ENCODE measurements at regions not wholly inside any gene's neighbourhood (a gene's known extent, or its start where the extent isn't known, plus 50 kb on each side); places are given as distances from the start of the nearest gene placed in this dataset.
"Not testable (repeated sequence)": the region's sequence is repeated elsewhere in the genome, so short reads cannot be mapped to it uniquely, and the experiment has no call there.

GRCh38 chr9:38257626-38258215, 134.8 kb upstream of the ALDH1B1 start:
- no peaks in the 10 kb centered on the region for H3K36me3 Mint-ChIP-seq
- no peak for ATAC-seq
- H3K4me3 Mint-ChIP-seq = no peak overlapping the region
- no peak overlapping the region for H3K27ac Mint-ChIP-seq
- H3K9me3 Mint-ChIP-seq = no peaks in the 10 kb centered on the region
- no peak for DNase-seq (ENCODE audit: low spot score in 2 of 2)
- H3K4me1 Mint-ChIP-seq = no peaks in the 10 kb centered on the region

GRCh38 chr9:38256461-38256860, 136.0 kb upstream of the ALDH1B1 start:
- DNase-seq (ENCODE audit: low spot score in 2 of 2) (no peak), ATAC-seq (no peak)
- H3K4me1 Mint-ChIP-seq = no peaks in the 10 kb centered on the region

GRCh38 chr9:38255599-38255998, 136.9 kb upstream of the ALDH1B1 start:
- DNase-seq (ENCODE audit: low spot score in 2 of 2) (no peak), ATAC-seq (no peak)
- no peaks in the 10 kb centered on the region for H3K4me1 Mint-ChIP-seq
- no peak overlapping the region for H3K27ac Mint-ChIP-seq
- H3K9me3 Mint-ChIP-seq = no peaks in the 10 kb centered on the region
- no peaks in the 10 kb centered on the region for H3K36me3 Mint-ChIP-seq
- H3K4me3 Mint-ChIP-seq = no peak overlapping the region

More at GRCh38 chr9:38256461-38256860, 136.0 kb upstream of the ALDH1B1 start:
- Mint-ChIP-seq H3K9me3 (no peaks in the 10 kb centered on the region), H3K36me3 (no peaks in the 10 kb centered on the region), H3K4me3 (no peak overlapping the region), H3K27ac (no peak overlapping the region)

- Mint-ChIP-seq H3K27ac (no peak overlapping the region), H3K4me1 (no peaks in the 10 kb centered on the region), H3K9me3 (no peaks in the 10 kb centered on the region), H3K36me3 (no peaks in the 10 kb centered on the region), H3K4me3 (no peak overlapping the region)
- DNase-seq (ENCODE audit: low spot score in 2 of 2) = no peak
- no peak for ATAC-seq
Observed at GRCh38 chr9:38254756-38255155, 137.7 kb upstream of the ALDH1B1 start.

- DNase-seq (ENCODE audit: low spot score in 2 of 2) = no peak
- Mint-ChIP-seq H3K4me3 (no peak overlapping the region), H3K4me1 (no peaks in the 10 kb centered on the region), H3K27ac (no peak overlapping the region), H3K9me3 (no peaks in the 10 kb centered on the region), H3K36me3 (no peaks in the 10 kb centered on the region)
- no peak for ATAC-seq
Observed at GRCh38 chr9:38254151-38254550, 138.4 kb upstream of the ALDH1B1 start.

GRCh38 chr9:38253200-38253599, 139.3 kb upstream of the ALDH1B1 start:
- Mint-ChIP-seq H3K36me3 (no peaks in the 10 kb centered on the region), H3K27ac (no peak overlapping the region), H3K4me3 (no peak overlapping the region), H3K9me3 (no peaks in the 10 kb centered on the region), H3K4me1 (no peaks in the 10 kb centered on the region)
- ATAC-seq (no peak), DNase-seq (ENCODE audit: low spot score in 2 of 2) (no peak)

GRCh38 chr9:38251036-38251860, 141.3 kb upstream of the ALDH1B1 start:
- Mint-ChIP-seq H3K9me3 (no peaks in the 10 kb centered on the region), H3K4me1 (no peaks in the 10 kb centered on the region), H3K27ac (no peak overlapping the region), H3K4me3 (no peak overlapping the region), H3K36me3 (no peaks in the 10 kb centered on the region)
- ATAC-seq = no peak
- no peak for DNase-seq (ENCODE audit: low spot score in 2 of 2)

GRCh38 chr9:38250279-38251035, 142.0 kb upstream of the ALDH1B1 start:
- Mint-ChIP-seq H3K4me3 (no peak overlapping the region), H3K36me3 (no peaks in the 10 kb centered on the region), H3K27ac (no peak overlapping the region), H3K4me1 (no peaks in the 10 kb centered on the region), H3K9me3 (no peaks in the 10 kb centered on the region)
- no peak for DNase-seq (ENCODE audit: low spot score in 2 of 2)
- no peak for ATAC-seq

- H3K4me1 Mint-ChIP-seq = no peaks in the 10 kb centered on the region
- ATAC-seq (peak; percentile 19), DNase-seq (ENCODE audit: low spot score in 2 of 2) (no peak)
- no peak overlapping the region for H3K27ac Mint-ChIP-seq
- no peak overlapping the region for H3K4me3 Mint-ChIP-seq
- no peaks in the 10 kb centered on the region for H3K36me3 Mint-ChIP-seq
- H3K9me3 Mint-ChIP-seq = no peaks in the 10 kb centered on the region
Observed at GRCh38 chr9:38249587-38250210, 142.8 kb upstream of the ALDH1B1 start.

GRCh38 chr9:38249049-38249448, 143.5 kb upstream of the ALDH1B1 start:
- Mint-ChIP-seq H3K27ac (no peak overlapping the region), H3K4me3 (no peak overlapping the region), H3K4me1 (no peaks in the 10 kb centered on the region), H3K9me3 (no peaks in the 10 kb centered on the region), H3K36me3 (no peaks in the 10 kb centered on the region)
- DNase-seq (ENCODE audit: low spot score in 2 of 2) = no peak
- ATAC-seq = no peak

GRCh38 chr9:38246833-38247232, 145.7 kb upstream of the ALDH1B1 start:
- Mint-ChIP-seq H3K36me3 (no peaks in the 10 kb centered on the region), H3K27ac (no peak overlapping the region), H3K4me1 (no peaks in the 10 kb centered on the region), H3K4me3 (no peak overlapping the region), H3K9me3 (no peaks in the 10 kb centered on the region)
- DNase-seq (ENCODE audit: low spot score in 2 of 2) = no peak
- no peak for ATAC-seq

- Mint-ChIP-seq H3K4me3 (no peak overlapping the region), H3K9me3 (no peaks in the 10 kb centered on the region), H3K4me1 (no peaks in the 10 kb centered on the region), H3K36me3 (no peaks in the 10 kb centered on the region), H3K27ac (no peak overlapping the region)
- ATAC-seq = no peak
- no peak for DNase-seq (ENCODE audit: low spot score in 2 of 2)
Observed at GRCh38 chr9:38244971-38245370, 147.5 kb upstream of the ALDH1B1 start.

- peak in 1 of 2 donors; percentile 20 for DNase-seq (ENCODE audit: low spot score in 2 of 2)
- Mint-ChIP-seq H3K4me1 (no peaks in the 10 kb centered on the region), H3K9me3 (peaks cover 2% of the 10 kb centered on the region), H3K4me3 (no peak overlapping the region), H3K36me3 (no peaks in the 10 kb centered on the region), H3K27ac (no peak overlapping the region)
- no peak for ATAC-seq
Observed at GRCh38 chr9:38243993-38244392, 148.5 kb upstream of the ALDH1B1 start.

- not testable (repeated sequence) for H3K9me3 Mint-ChIP-seq, H3K4me3 Mint-ChIP-seq, H3K4me1 Mint-ChIP-seq, H3K36me3 Mint-ChIP-seq, ATAC-seq, H3K27ac Mint-ChIP-seq
- peak in 1 of 2 donors; percentile 4 for DNase-seq (ENCODE audit: low spot score in 2 of 2)
Observed at GRCh38 chr9:38242151-38242550, 150.4 kb upstream of the ALDH1B1 start.

GRCh38 chr9:38240051-38240450, 152.5 kb upstream of the ALDH1B1 start:
- Mint-ChIP-seq H3K27ac (no peak overlapping the region), H3K4me3 (no peak overlapping the region), H3K4me1 (no peaks in the 10 kb centered on the region), H3K36me3 (no peaks in the 10 kb centered on the region), H3K9me3 (peaks cover 2% of the 10 kb centered on the region)
- ATAC-seq = no peak
- DNase-seq (ENCODE audit: low spot score in 2 of 2) = peak in 1 of 2 donors; percentile 26

Data from stimulated activated effector memory CD8-positive, alpha-beta T cell treated with anti-CD3 and anti-CD28 coated beads, Interleukin-12 subunit alpha, Interleukin-12 subunit beta, amount 100 ng/mL, for 72 hours (primary cell).